ENCODE measurements at regions not wholly inside any gene's neighbourhood (a gene's known extent, or its start where the extent isn't known, plus 50 kb on each side); places are given as distances from the start of the nearest gene placed in this dataset.

GRCh38 chr7:138226001-138226476 lies 149.8 kb downstream of the AKR1D1 start:
- TF ChIP-seq CTCF (IDR thresholded peaks at IDR 0.05; ENCODE audit: insufficient read depth, low read depth, low read length) (no peak), EZH2 (IDR thresholded peaks at IDR 0.05; ENCODE audit: insufficient read depth, low read length) (no peak)

Data from astrocyte (in vitro differentiated cells and primary cell).